AG04450 (cell line): ENCODE measurements at regions not wholly inside any gene's neighbourhood (a gene's known extent, or its start where the extent isn't known, plus 50 kb on each side); places are given as distances from the start of the nearest gene placed in this dataset.

Experiments used
- CTCF ChIA-PET: fragments of 300-600, 350-600 bp; formaldehyde crosslinking; extraction: SDS; loops from one replicate; lab custom pipeline; 2022; ENCODE audit warnings: antibody characterized with exemption, inconsistent platforms; lab: Charles Lee
- POLR2A ChIA-PET: fragments of 350-600 bp; formaldehyde crosslinking; extraction: SDS; loops from one replicate; lab custom pipeline; 2021; ENCODE audit warnings: antibody characterized with exemption, inconsistent platforms; lab: Yijun Ruan, JAX
- DNase-seq: peaks from one replicate; pipeline ENCODE4 v3.0.0-alpha.2; 2011; ENCODE audit warnings: low read depth, low spot score
- H3K27ac ChIP-seq: one replicate; pipeline ENCODE4 v1.5.1; 2012; ENCODE audit warnings: low read depth, low read length, control low read depth
- H3K27me3 ChIP-seq: one replicate; pipeline ENCODE4 v1.6.0; 2012; ENCODE audit warnings: low read length; ENCODE audit not compliant: control insufficient read depth, insufficient read depth
- H3K4me3 ChIP-seq: 2 replicates; pipeline ENCODE4 v1.5.1; 2011; ENCODE audit warnings: mild to moderate bottlenecking, low read depth, low read length, control low read depth
- H3K9me3 ChIP-seq: 2 replicates; pipeline ENCODE4 v1.5.1; 2012; ENCODE audit warnings: low read length; ENCODE audit not compliant: control insufficient read depth, insufficient read depth
- CTCF ChIP-seq: IDR thresholded peaks from 2 replicates; pipeline ENCODE4 v1.5.1; 2011; ENCODE audit warnings: low read depth, low read length, control low read depth, inconsistent platforms

GRCh38 chr9:135000647-135001245 is 83.0 kb upstream of the FCN1 start:
- CTCF ChIA-PET = no interaction called here
- Histone ChIP-seq H3K4me3 (no peak overlapping the region), H3K27ac (no peak overlapping the region), H3K27me3 (no peaks in the 10 kb centered on the region), H3K9me3 (peaks cover 40% of the 10 kb centered on the region)
- TF ChIP-seq CTCF = no peak
- DNase-seq = no peak
- POLR2A ChIA-PET = no interaction called here

- ChIA-PET CTCF (no interaction called here), POLR2A (no interaction called here)
- H3K27me3 ChIP-seq = no peaks in the 10 kb centered on the region
- DNase-seq = no peak
- no peak overlapping the region for H3K4me3 ChIP-seq
- H3K9me3 ChIP-seq = peaks cover 34% of the 10 kb centered on the region
- no peak for TF ChIP-seq CTCF
- H3K27ac ChIP-seq = no peak overlapping the region
Measured at GRCh38 chr9:135001526-135001925, 83.8 kb upstream of the FCN1 start.

GRCh38 chr9:135002336-135002735 is 84.6 kb upstream of the FCN1 start:
- no peak for DNase-seq
- Histone ChIP-seq H3K27me3 (no peaks in the 10 kb centered on the region), H3K27ac (no peak overlapping the region), H3K4me3 (no peak overlapping the region), H3K9me3 (peaks cover 32% of the 10 kb centered on the region)
- no peak for TF ChIP-seq CTCF
- ChIA-PET CTCF (no interaction called here), POLR2A (no interaction called here)

- no peak for DNase-seq
- no peak overlapping the region for H3K4me3 ChIP-seq
- H3K27me3 ChIP-seq = no peaks in the 10 kb centered on the region
- no peak for TF ChIP-seq CTCF
- no peak overlapping the region for H3K27ac ChIP-seq
- CTCF ChIA-PET = no interaction called here
- H3K9me3 ChIP-seq = peaks cover 32% of the 10 kb centered on the region
- POLR2A ChIA-PET = no interaction called here
Measured at GRCh38 chr9:135002802-135003201, 84.7 kb upstream of the OLFM1 start.

- TF ChIP-seq CTCF = no peak
- DNase-seq = no peak
- POLR2A ChIA-PET = no interaction called here
- CTCF ChIA-PET = no interaction called here
- Histone ChIP-seq H3K9me3 (peaks cover 26% of the 10 kb centered on the region), H3K27ac (no peak overlapping the region), H3K27me3 (peaks cover 2% of the 10 kb centered on the region), H3K4me3 (no peak overlapping the region)
Measured at GRCh38 chr9:135004772-135005171, 82.7 kb upstream of the OLFM1 start.
